ENCODE measurements at regions not wholly inside any gene's neighbourhood (a gene's known extent, or its start where the extent isn't known, plus 50 kb on each side); places are given as distances from the start of the nearest gene placed in this dataset.

DNA sequence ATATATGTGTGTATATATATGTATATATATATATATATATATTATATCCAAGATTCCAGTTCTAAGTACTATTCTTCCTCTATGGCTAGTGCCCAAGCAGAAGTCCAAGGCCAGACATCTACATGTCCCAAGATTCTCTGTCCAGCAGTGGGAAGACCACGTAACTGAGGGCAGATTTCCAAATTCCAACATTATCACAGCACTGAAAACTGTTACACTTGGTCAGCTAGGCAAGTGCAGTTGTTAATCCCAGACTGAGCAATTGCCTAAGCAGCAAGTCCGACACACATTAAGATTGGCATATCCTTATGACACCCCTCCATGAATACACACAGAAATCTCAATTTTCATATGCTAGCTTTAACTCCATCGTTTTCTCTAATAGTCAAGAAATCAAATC lies 1148.5 kb downstream of the IGSF11 start:
- Histone ChIP-seq H3K4me3 (no peak overlapping the region), H3K4me1 (ENCODE audit: low read depth) (no peaks in the 10 kb centered on the region), H3K36me3 (ENCODE audit: low read depth) (no peaks in the 10 kb centered on the region), H3K9me3 (no peaks in the 10 kb centered on the region)
- intact Hi-C loops (cut with DNase I, micrococcal nuclease) = no loop called here
- TF ChIP-seq, protein P1, sequence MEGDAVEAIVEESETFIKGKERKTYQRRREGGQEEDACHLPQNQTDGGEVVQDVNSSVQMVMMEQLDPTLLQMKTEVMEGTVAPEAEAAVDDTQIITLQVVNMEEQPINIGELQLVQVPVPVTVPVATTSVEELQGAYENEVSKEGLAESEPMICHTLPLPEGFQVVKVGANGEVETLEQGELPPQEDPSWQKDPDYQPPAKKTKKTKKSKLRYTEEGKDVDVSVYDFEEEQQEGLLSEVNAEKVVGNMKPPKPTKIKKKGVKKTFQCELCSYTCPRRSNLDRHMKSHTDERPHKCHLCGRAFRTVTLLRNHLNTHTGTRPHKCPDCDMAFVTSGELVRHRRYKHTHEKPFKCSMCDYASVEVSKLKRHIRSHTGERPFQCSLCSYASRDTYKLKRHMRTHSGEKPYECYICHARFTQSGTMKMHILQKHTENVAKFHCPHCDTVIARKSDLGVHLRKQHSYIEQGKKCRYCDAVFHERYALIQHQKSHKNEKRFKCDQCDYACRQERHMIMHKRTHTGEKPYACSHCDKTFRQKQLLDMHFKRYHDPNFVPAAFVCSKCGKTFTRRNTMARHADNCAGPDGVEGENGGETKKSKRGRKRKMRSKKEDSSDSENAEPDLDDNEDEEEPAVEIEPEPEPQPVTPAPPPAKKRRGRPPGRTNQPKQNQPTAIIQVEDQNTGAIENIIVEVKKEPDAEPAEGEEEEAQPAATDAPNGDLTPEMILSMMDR (IDR thresholded peaks at IDR 0.05) = no peak
- DNase-seq (no peak), ATAC-seq (no peak)

- intact Hi-C loops (cut with DNase I, micrococcal nuclease) = no loop called here
- H3K36me3 ChIP-seq (ENCODE audit: low read depth) = no peaks in the 10 kb centered on the region
- H3K4me1 ChIP-seq (ENCODE audit: low read depth) = no peaks in the 10 kb centered on the region
- H3K9me3 ChIP-seq = no peaks in the 10 kb centered on the region
- no peak overlapping the region for H3K4me3 ChIP-seq
- ATAC-seq = no peak
- TF ChIP-seq, protein P1 (IDR thresholded peaks at IDR 0.05) = no peak
- no peak for DNase-seq
Measured at GRCh38 chr3:117887031-117887430, 1147.6 kb downstream of the IGSF11 start.

GRCh38 chr3:117887901-117888300 lies 1146.7 kb downstream of the IGSF11 start:
- Histone ChIP-seq H3K36me3 (ENCODE audit: low read depth) (no peaks in the 10 kb centered on the region), H3K9me3 (no peaks in the 10 kb centered on the region), H3K4me3 (no peak overlapping the region), H3K4me1 (ENCODE audit: low read depth) (no peaks in the 10 kb centered on the region)
- DNase-seq = no peak
- ATAC-seq = no peak
- intact Hi-C loops (cut with DNase I, micrococcal nuclease) = no loop called here
- TF ChIP-seq, protein P1 (IDR thresholded peaks at IDR 0.05) = no peak

DNA sequence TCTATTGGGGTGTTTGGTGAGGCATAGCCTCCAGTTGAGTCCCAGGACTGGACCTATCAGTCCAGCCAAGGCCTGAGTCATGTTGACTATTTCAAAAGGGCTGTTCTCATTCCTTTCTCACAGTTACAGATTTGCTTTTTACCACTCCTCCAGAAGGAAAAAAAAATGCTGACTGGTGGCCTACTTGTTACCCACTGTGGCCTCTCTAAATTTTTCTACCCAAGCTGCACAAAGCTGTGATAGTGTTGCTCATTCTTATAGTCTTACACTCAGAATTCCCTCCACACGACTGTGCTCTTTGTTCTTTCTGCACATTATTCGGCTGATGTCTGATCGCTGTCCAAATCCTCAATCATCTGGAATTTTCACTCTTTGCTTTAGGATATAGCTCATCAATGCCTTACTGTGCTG lies 1142.2 kb downstream of the IGSF11 start:
- no peaks in the 10 kb centered on the region for H3K4me1 ChIP-seq (ENCODE audit: low read depth)
- DNase-seq (no peak), ATAC-seq (no peak)
- intact Hi-C loops (cut with DNase I, micrococcal nuclease) = no loop called here
- no peak overlapping the region for H3K4me3 ChIP-seq
- H3K36me3 ChIP-seq (ENCODE audit: low read depth) = no peaks in the 10 kb centered on the region
- peaks cover 3% of the 10 kb centered on the region for H3K9me3 ChIP-seq
- TF ChIP-seq, protein P1 (IDR thresholded peaks at IDR 0.05) = no peak

- Histone ChIP-seq H3K36me3 (ENCODE audit: low read depth) (no peaks in the 10 kb centered on the region), H3K4me1 (ENCODE audit: low read depth) (no peaks in the 10 kb centered on the region), H3K4me3 (no peak overlapping the region), H3K9me3 (peaks cover 5% of the 10 kb centered on the region)
- DNase-seq (no peak), ATAC-seq (no peak)
- intact Hi-C loops (cut with DNase I, micrococcal nuclease) = no loop called here
- TF ChIP-seq, protein P1 (IDR thresholded peaks at IDR 0.05) = no peak
Measured at GRCh38 chr3:117893001-117893400, 1141.6 kb downstream of the IGSF11 start.

DNA sequence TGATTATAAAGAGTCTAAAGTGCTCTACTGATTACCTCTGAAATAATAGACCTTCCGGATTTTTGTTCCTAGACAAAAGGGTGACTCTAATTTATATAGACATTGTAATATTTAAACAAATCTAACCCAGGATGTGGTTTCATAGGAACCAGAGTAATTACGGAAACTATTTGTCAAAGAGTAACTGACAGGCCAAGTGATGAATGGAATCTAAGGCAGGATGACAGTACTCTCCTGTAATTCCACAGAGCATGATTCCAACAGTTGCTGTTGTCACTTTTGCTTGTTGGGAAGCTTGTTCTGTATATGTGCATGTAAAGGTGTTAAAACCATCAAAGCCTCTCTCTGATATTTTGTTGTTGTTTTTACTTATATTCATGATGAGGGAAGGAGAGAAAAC lies 1141.0 kb downstream of the IGSF11 start:
- intact Hi-C loops (cut with DNase I, micrococcal nuclease) = no loop called here
- DNase-seq = no peak
- TF ChIP-seq, protein P1 (IDR thresholded peaks at IDR 0.05) = no peak
- H3K4me1 ChIP-seq (ENCODE audit: low read depth) = no peaks in the 10 kb centered on the region
- H3K4me3 ChIP-seq = no peak overlapping the region
- H3K9me3 ChIP-seq = peaks cover 5% of the 10 kb centered on the region
- no peaks in the 10 kb centered on the region for H3K36me3 ChIP-seq (ENCODE audit: low read depth)
- no peak for ATAC-seq
